ENCODE measurements at regions not wholly inside any gene's neighbourhood (a gene's known extent, or its start where the extent isn't known, plus 50 kb on each side); places are given as distances from the start of the nearest gene placed in this dataset.

- TF ChIP-seq POLR2AphosphoS5 (IDR thresholded peaks at IDR 0.05; ENCODE audit: insufficient read depth, low read depth, low read length) (no peak), MAX (IDR thresholded peaks at IDR 0.05; ENCODE audit: insufficient read depth, insufficient read length) (no peak), CTCF (IDR thresholded peaks at IDR 0.05; ENCODE audit: extremely low read depth in 1 of 2, insufficient read depth in 1 of 2, low read depth in 1 of 2, low read length in 2 of 2) (no peak), POLR2A (IDR thresholded peaks at IDR 0.05; ENCODE audit: low read depth, low read length) (no peak), EZH2 (IDR thresholded peaks at IDR 0.05; ENCODE audit: borderline replicate concordance, low read depth, low read length, severe bottlenecking) (no peak), GATA2 (IDR thresholded peaks at IDR 0.05; ENCODE audit: insufficient read depth, insufficient read length, low read depth, low read length) (no peak), FOS (IDR thresholded peaks at IDR 0.05; ENCODE audit: borderline replicate concordance, insufficient read depth, low read length) (no peak)
Observed at GRCh38 chr2:121045245-121045644, 239.8 kb downstream of the TFCP2L1 start.
